ENCODE measurements at regions not wholly inside any gene's neighbourhood (a gene's known extent, or its start where the extent isn't known, plus 50 kb on each side); places are given as distances from the start of the nearest gene placed in this dataset.
"Not testable (repeated sequence)": the region's sequence is repeated elsewhere in the genome, so short reads cannot be mapped to it uniquely, and the experiment has no call there.

GRCh38 chr1:146630302-146630701 is 307.8 kb upstream of the NBPF12 start:
- DNase-seq: not testable (repeated sequence)

- DNase-seq: not testable (repeated sequence)
Observed at GRCh38 chr1:146618582-146618981, 319.5 kb upstream of the NBPF12 start.

GRCh38 chr1:146604681-146605080 is 333.4 kb upstream of the NBPF12 start:
- DNase-seq: not testable (repeated sequence)

GRCh38 chr1:146600720-146601307 is 337.3 kb upstream of the NBPF12 start:
- not testable (repeated sequence) for DNase-seq

- DNase-seq: not testable (repeated sequence)
Observed at GRCh38 chr1:146599906-146600305, 338.2 kb upstream of the NBPF12 start.

GRCh38 chr1:146581229-146581628 is 352.4 kb upstream of the NOTCH2NLA start:
- not testable (repeated sequence) for DNase-seq

GRCh38 chr1:146567541-146567940 is 338.7 kb upstream of the NOTCH2NLA start:
- not testable (repeated sequence) for DNase-seq

- not testable (repeated sequence) for DNase-seq
Observed at GRCh38 chr1:146558032-146558431, 329.2 kb upstream of the NOTCH2NLA start.

- DNase-seq: not testable (repeated sequence)
Observed at GRCh38 chr1:146556405-146556804, 327.6 kb upstream of the NOTCH2NLA start.

- DNase-seq: not testable (repeated sequence)
Observed at GRCh38 chr1:146552414-146552813, 323.6 kb upstream of the NOTCH2NLA start.

GRCh38 chr1:146548684-146549083 is 319.9 kb upstream of the NOTCH2NLA start:
- DNase-seq: not testable (repeated sequence)

GRCh38 chr1:146546189-146546588 is 317.4 kb upstream of the NOTCH2NLA start:
- not testable (repeated sequence) for DNase-seq

- not testable (repeated sequence) for DNase-seq
Observed at GRCh38 chr1:146537775-146538373, 309.1 kb upstream of the NOTCH2NLA start.

GRCh38 chr1:146536028-146536427 is 307.2 kb upstream of the NOTCH2NLA start:
- DNase-seq: not testable (repeated sequence)

- not testable (repeated sequence) for DNase-seq
Observed at GRCh38 chr1:146535575-146535974, 306.8 kb upstream of the NOTCH2NLA start.

- DNase-seq: not testable (repeated sequence)
Observed at GRCh38 chr1:146530958-146531357, 302.1 kb upstream of the NOTCH2NLA start.

- not testable (repeated sequence) for DNase-seq
Observed at GRCh38 chr1:146522812-146523211, 294.0 kb upstream of the NOTCH2NLA start.

GRCh38 chr1:146522345-146522744 is 293.5 kb upstream of the NOTCH2NLA start:
- DNase-seq: not testable (repeated sequence)

- not testable (repeated sequence) for DNase-seq
Observed at GRCh38 chr1:146521804-146522203, 293.0 kb upstream of the NOTCH2NLA start.

GRCh38 chr1:146513754-146514153 is 284.9 kb upstream of the NOTCH2NLA start:
- DNase-seq: not testable (repeated sequence)

- not testable (repeated sequence) for DNase-seq
Observed at GRCh38 chr1:146511047-146511777, 282.4 kb upstream of the NOTCH2NLA start.

- not testable (repeated sequence) for DNase-seq
Observed at GRCh38 chr1:146510248-146510983, 281.6 kb upstream of the NOTCH2NLA start.

- DNase-seq: not testable (repeated sequence)
Observed at GRCh38 chr1:146504121-146504520, 275.3 kb upstream of the NOTCH2NLA start.

Measured in stimulated activated CD4-positive, alpha-beta T cell treated with anti-CD3 and anti-CD28 coated beads, Interleukin-2, amount 100 ng/mL, for 24 hours (primary cell).